GM18498 (cell line): ENCODE measurements at regions not wholly inside any gene's neighbourhood (a gene's known extent, or its start where the extent isn't known, plus 50 kb on each side); places are given as distances from the start of the nearest gene placed in this dataset.

ENCODE experiments used
- ATAC-seq: cut with Tn5 transposase; IDR thresholded peaks from one replicate; pipeline ENCODE4 v1.9.1; 2021; ENCODE audit warnings: mild to moderate bottlenecking, moderate library complexity; ENCODE audit not compliant: unreplicated experiment

DNA sequence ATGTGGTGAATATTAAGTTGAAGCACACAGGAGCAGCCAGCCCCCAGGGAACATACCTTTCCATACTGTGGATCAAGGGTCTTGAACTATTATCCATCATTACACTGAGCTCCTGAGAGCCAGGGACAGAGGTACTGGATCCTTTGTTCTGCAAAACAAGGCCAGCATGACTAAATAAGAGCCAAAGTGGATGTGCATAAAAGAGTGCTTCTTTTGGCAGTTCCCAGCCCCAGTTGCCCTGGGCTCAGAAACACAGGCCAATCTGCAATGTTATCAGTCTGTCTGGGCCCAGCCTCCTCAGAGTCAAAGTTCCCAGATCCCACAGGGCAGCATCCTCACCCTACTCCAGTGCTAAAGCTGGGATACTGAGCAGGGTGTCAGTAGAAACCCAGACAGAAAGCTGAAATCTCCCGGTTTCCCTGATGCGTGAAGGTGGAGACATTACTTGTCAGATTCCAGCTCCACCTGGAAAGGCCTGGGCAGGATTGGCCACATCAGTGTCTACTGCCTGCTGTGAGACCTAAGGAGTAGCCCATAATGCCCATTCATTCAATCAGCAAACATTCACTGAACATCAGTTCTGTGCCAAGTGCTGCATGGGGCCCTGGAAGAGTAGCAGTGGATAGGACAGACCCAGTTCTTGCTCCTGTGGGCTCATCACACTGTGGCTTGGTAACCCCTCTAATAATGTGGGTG lies 342.7 kb downstream of the CXCL12 start:
- ATAC-seq: no peak

DNA sequence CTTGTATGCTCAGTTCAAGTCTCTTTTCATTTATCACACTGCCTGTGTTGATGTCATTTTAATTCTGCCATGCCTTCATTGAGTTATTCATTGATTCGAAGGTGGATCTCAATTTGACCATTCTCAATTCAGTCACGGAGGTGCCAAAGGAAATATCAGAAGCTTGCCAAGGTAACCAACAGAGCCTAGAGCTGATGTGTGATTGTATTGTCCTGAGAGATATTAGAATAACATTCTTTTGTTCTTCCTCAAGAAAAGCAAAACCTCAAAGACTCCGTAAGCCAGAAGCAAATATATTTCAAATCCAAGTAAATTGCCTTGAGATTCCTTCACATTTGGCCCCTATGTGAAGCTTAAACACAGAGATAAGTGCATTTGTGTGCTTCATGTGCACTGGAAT lies 345.3 kb downstream of the CXCL12 start:
- ATAC-seq: no peak

DNA sequence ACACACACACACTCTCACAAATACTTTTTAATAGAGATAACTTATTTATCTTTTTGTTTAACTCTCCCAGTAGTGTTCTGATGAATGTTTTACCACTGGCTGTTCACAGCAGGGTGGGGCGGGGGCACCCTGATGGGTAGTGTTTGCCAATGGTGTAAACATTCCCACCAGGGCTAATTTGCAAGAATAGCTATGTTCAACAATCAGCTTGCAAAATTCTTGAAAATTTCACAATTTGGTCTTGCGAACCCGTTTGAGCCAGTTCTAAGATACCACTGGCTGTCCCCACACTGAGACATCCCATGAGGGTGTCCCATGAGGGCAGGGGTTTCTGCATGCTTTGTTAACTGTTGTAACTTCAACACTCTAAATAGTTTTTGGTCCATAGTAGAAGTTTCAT lies 348.5 kb downstream of the CXCL12 start:
- no peak for ATAC-seq

DNA sequence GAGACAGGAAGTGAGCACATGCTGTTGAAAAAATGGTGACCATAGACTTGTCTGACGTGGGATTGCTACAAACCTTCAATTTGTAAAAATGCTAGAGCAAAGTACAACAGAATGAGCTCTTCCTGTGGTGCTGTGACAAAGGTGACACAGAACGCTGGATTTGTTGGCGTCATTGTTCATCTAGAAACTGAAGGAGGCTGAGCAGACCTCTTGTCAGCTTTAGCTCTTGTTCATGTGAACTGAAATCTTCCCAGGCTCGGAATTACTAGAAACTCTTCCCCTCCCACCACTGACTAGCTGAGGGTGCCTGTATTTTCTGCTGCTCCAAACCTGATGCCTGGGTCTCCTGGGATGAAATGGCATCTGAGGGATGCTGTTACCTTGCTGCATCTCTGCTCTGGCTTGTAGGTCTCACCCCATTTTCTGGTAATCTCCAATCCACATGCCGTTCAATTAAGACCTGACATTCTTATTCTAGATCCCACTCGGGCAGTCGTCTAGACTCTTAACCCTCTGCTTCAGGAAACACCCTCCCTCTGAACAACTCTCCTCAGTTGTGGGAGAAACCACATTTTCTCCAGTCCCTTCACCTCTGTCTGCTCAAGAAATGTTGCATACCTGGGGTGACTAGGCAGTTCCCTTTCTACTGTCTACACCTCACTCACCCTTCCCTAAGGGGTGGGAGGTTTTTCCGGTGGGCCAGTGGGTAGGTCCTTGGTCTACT lies 349.3 kb downstream of the CXCL12 start:
- no peak for ATAC-seq

DNA sequence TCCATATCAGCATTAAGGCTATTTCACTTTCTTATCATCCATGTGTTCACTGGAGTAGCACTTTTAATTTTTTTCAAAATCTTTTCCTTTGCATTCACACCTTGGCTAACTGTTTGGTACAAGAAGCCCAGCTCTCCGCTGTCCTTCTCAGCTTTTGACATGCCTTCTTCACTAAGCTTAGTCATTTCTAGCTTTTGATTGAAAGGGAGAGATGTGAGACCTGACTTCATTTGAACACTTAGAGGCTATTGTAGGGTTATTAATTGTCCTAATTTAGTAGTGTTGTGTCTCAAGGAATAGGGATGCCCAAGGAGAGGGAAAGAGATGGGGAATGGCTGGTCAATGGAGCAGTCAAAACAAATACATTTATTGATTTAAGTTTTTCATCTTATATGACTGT lies 350.0 kb downstream of the CXCL12 start:
- no peak for ATAC-seq

DNA sequence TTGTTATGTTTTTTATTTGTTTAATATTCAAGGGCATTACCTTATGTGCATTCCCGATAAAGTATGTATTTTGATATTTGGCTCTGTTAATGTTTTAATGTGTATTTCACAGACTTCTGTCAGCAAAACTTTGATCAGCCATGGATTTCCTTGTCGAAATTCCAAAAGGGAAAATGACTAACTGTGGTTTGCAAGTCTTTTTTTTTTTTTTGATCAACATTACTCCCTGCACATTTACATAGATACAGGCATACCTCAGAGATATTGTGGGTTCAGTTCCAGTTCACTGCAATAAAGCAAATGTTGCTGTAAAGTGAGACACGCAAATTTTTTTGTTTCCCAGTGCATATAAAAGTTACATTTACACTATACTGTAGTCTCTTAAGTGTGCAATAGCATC lies 351.9 kb downstream of the CXCL12 start:
- ATAC-seq: no peak

DNA sequence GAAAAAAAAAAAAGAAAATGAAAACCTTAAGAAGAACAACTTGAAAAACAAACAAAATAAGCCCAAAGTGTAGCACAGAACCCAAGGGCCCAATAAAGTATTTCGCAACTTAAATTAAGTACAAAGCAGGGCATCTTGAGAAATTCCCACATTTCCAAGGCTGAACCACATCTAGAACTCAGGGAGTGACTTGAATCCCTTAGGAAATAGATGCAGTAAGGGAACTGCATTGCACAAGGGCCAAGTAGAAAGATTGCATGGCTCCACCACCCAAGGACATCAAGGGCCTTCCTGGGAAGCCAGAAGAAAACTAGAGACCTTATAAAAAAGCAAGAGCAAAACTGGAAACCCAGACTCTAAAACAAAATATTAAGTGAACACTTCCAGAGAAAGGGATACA lies 352.7 kb downstream of the CXCL12 start:
- ATAC-seq: no peak

DNA sequence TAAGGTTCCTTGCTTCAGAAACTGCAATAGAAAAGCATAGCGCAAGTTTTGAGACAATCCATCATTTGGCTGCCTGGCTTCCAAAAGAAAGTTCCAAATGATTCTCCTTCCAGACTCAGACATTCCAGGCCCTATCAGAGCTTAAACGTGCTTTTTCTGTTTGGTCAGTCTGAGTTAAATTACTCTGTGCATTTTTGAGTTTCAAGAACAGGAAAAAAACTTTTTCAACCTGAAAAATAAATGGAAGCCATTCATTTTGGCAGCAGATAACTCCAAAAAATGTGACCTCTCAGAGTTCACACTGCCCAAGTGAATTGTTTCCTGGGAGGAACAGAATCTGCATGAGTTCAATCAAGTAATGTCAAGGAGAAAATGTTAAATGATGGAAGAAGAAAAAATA lies 354.2 kb downstream of the CXCL12 start:
- ATAC-seq: no peak

DNA sequence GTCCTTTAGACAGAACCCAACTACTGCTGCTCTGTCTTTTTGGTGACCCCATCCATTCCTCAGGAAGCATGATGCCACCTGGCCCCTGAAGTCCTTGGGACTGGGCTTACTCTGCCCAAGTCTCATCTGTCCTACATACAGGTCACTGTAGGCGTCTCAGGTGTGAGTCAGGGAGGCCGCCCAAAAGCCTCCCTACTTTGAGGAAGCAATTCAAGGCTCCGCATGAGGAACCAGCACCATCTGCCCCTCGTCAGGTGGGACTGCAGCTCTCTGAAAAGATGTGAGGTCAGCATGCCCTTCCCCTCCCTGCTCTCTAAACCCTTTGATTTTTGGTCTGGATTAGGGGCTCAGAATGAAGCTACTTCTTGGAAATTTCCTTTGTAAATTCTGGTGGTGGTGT lies 354.8 kb downstream of the CXCL12 start:
- ATAC-seq: peak; percentile 95

DNA sequence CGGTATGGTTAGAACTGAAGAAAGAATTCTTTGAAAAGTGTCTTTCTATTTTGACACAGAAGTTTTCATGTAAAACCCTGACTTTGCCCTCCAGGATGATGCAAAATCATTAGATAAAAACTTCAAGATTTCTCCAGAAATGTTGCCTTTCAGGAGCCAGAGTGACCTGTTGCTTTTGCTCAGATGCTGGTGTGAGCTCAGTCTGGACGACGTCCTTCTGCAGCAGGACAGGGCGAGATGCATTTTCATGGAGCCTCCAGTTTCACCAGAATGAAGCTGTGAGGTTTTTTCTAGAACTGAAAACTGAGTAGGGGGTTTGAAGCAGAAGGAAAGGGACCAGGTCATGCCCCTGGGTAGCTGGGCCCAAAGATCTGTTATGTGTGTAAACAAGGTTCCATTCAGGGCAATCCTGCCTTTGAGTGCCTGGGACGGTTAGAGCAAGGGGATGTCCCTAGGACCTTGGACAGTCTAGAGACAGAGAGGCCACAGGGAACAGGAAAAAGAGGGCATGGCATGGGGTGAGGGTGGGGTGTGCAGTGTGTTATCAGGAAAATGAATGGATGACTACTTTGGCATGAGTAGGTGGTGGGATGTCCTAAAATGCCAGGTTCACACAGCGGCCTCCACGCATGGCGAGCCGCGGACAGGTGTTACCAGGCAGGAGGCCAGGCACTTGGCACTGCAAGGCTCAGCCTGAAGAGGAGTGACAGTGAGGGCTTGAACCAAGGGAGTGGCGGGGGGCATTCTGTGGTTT lies 356.3 kb downstream of the CXCL12 start:
- no peak for ATAC-seq

DNA sequence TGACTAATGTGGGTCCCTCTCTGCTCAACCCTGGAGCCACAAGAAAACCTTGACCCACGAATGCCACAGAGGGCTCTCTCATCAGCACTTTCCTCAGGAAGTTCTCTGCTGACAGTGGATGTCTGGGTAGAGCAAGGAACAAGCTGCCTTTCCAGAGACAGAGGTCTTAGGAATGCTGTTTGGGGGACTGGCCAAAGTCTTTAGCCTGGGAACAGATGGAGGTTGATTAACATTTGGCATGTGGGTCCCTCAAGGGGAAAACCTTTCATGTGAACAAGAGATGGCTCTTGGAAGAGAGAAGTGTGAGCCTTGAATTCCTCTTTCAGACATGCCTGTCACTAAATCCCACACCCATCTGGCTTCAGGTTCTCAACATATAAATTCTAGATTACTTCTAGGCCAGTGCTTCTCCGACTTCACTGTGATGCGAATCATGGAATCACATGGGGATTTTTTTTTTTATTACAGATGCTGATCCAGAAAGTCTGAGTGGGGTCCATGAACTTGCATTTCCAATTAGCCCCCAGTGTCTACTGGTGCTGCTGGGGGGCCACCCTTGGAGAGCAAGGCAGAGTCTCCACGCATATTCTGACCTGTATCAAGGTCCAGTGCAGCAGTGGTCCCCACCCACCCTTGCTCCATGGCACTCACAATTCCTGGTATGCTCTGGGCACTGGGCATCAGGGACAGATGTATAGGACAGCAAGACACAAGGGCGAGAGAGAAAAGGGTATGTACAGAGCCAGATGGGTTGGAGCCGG lies 360.4 kb downstream of the CXCL12 start:
- ATAC-seq: no peak

DNA sequence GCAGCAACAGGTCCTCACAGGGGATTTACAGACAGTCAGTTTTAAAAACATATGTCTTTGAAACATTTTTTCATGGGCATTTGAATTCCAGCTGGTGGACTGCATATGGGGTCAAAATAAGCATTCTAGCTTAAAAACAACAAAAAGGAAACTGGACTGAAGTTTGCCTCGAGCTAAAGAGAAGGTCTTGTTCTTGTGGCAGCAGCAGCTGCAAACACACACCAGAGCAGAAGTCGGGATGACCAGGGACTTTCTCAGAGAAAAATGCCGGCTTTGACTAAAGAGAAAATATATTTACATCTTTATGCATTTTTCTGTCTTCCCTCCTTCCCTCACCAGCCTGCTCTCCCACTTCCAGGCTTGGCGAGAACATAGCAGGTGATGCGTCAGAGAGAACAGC lies 361.4 kb downstream of the CXCL12 start:
- ATAC-seq: no peak

DNA sequence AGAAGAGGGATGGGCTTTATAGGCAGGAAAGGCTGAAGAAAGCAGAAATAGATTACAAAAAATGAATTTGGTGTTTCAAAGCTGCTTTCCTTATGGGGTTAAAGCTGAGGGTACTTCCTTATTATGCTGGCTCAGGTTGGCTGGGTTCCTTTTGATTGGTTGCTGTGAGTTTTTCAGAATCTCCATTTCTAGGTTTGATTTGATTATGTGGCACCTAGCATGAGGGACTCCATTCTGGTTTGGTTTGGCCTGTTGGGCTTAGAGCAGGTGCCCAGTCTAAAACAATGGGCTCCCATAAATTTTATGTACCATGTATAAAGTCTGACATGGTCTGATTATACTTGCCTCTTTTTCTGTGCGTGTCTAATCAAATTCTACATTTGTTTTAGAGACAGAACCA lies 362.7 kb downstream of the CXCL12 start:
- ATAC-seq: no peak

DNA sequence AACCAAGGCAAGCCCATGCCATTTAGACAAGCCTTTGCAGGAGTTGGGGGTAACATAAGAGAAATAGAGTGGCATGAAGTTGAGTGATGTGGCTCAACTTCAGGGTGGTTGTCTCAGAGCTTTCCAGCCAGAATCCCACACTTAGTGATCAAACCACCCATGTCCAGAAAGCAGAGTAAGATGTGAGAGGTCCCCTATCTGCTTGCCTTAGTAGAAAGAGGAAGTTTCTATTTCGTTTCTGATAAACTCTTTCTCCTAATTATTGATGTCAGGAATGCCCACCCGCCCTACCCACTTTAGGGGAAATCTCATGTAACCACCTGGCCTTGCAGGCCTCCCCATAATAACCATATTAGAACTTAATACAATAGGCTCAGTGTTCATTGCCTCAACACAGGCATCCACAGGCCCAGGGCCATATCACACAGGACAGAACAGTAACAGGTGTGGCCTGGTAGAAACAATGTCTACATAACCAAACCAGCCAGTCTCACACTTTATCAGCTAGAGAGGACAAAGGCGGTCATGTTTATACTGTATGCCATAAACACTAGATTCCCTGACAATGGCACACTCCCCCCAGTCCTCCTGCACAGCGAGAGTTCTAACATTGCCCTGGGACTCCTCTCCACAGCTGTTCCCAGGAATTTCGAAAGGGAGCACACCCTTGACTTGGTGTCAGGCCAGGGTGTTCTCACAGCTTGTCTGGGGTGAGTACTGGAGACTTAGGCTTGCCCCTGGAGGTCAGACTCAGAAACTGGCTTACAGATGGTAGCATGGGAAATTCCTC lies 364.4 kb downstream of the CXCL12 start:
- ATAC-seq: no peak

DNA sequence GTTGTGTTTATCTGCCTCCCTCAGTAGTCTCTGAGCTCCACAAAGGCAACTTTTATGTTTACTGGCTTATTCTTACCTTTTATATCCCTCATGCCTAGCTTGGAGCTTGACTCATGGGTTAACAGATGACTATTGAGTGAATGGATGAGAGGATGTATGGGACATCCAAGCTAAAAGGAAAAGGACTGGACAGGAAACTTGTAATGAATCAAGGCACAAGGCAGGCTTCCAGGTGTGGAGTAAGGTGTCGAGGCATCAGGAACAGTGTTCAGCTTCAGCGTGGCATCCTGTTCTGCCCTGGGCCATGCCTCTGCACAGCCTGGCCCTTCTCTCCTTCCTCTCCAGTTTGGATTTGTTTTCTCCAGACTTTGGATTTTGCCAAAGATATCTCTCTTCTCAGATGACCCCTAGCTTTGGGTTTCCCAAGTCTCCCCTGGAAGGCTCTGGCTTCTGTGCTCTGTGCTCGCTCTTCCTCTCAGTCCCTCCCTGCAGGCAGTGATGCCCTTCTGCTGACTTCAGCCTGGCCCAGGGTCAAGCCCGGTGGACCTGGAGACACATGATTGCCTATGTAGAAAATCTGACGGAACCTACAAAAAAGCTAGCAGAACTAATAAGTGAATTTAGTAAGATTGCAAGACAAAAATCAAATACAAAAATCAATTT lies 367.3 kb downstream of the CXCL12 start:
- no peak for ATAC-seq

DNA sequence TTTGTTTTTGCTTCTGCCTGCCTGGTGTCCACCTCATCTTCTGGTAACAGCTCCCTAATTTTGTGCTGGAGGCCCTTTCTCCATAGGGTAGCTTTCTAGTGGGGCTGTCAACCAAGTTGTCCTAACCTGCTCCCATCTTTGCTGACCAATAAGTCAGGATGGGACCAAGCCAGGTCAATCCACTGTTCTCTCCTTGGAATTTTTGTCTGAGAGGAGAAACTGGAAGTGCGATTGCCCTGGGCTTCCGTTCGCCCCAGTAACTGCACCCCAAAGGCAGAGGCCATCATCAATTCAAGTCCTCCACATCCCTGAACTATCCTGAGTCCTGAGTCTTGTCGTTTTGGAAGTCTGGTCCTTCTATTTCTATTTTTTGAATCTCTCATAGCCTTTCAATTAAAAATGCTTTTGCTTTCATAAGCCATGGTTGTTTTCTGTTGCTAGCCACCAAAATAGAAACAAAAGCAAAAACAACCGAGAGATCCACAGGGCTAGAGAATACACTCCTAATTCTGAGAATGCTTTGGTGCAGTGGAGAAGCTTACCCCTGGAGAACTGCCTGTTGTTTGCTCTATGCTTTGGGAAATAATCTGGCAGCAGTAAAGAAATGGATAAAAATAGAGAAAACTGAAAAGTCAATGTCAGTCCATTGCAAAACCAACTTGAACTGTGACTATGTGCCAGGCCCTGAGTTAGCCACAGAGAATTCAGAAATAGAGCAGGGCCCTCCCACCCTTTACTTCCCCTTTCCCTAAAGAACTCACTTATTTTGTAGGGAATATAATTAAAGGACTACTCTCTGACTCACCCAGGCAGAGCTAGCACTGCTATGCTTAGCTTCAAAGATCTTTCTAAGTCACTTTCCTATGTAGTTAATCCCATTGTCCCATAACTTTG lies 368.1 kb downstream of the CXCL12 start:
- ATAC-seq: peak; percentile 57

DNA sequence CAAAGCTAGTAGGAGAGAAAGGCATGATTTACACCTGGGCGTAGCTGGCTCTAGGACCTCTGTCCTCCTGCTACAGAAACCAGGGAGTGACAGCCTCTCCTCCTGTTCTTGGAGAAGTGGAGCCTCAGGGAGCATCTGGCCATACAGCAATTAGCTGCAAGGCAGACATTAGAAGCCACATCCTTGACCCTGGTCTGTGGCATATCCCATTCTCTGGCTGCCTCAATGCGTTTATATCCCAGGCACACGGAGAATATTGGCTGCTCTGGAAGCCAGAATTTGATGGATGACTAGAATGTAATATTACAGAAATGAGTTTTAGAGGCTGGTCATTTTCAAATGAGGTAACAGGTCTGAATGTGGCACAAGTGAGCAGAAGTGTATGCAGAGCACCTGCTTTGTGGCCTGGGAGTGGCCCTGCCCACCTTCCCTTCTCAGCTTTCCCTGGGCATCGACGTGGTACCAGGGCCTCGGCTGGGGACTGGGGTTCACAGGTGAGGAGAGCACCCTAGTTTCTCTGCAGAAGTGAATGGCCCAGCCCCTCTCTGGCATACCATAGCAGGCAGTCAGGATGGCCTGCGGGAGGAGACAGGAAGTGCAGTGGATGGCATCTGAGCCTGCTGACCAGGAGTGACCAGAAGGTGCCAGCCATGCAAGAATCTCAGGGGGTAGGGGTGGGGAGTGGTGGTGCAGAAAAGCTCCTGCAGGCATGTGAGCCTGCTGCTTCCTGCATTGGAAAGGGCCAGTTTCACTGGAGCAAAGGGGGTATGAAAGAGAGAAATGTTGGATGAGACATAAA lies 367.2 kb upstream of the ZNF32 start:
- no peak for ATAC-seq

DNA sequence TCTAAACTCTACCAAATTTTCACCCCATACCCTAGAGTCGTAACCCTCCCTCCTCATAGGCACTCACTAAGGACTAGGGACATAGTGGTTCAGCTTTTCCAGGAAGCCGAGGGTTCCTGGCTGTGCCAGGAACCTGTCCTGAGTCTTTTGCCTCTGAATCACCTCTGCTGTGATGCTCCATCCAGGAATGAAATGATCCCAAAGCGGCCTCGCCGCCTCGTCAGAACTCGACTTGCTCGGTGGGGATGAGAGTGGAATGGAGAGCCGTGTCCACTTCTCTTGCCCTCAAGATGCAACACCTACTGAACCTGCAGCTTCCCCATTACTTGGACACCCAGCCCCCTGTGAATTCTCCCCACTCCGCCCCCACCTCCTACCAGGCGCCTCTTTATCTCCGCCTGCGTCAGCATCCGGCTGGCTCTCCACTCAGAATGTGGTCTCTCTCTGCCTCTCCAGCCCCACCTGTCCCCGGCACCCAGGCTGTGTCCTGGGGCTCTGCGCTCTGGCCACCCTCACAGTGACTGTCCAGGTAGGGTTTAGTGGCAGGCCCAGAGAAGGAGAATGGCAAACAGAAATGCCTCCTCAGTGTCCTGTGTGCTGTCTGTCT lies 366.1 kb upstream of the ZNF32 start:
- ATAC-seq: no peak
